Activated naive CD4-positive, alpha-beta T cell treated with anti-CD3 and anti-CD28 coated beads for 36 hours (primary cell): ENCODE measurements at regions not wholly inside any gene's neighbourhood (a gene's known extent, or its start where the extent isn't known, plus 50 kb on each side); places are given as distances from the start of the nearest gene placed in this dataset.

ENCODE experiments used
- CTCF ChIA-PET: fragments of 350-600 bp; sonication (Branson Sonifier 250); formaldehyde crosslinking; loops from one replicate; lab custom pipeline; 2021; ENCODE audit warnings: antibody characterized with exemption; lab: Charles Lee
- DNase-seq: peaks from one replicate; pipeline ENCODE4 v3.0.0-alpha.2; 2020
- H3K27ac Mint-ChIP-seq: one replicate; pipeline ENCODE4 v1.8.0; 2021; ENCODE audit warnings: mild to moderate bottlenecking, mixed read lengths
- H3K27me3 Mint-ChIP-seq: one replicate; pipeline ENCODE4 v1.8.0; 2021; ENCODE audit warnings: low read depth, mixed read lengths
- H3K36me3 Mint-ChIP-seq: one replicate; pipeline ENCODE4 v1.8.0; 2021; ENCODE audit warnings: low read depth, mixed read lengths
- H3K4me1 Mint-ChIP-seq: one replicate; pipeline ENCODE4 v1.8.0; 2021; ENCODE audit warnings: low read depth, mixed read lengths
- H3K4me3 Mint-ChIP-seq: one replicate; pipeline ENCODE4 v1.8.0; 2021; ENCODE audit warnings: mild to moderate bottlenecking, moderate library complexity, mixed read lengths
- H3K9me3 Mint-ChIP-seq: one replicate; pipeline ENCODE4 v1.8.0; 2021; ENCODE audit warnings: mixed read lengths
- intact Hi-C: fragments of 100-400 bp; cut with micrococcal nuclease; formaldehyde crosslinking; loops from one replicate; pipeline ENCODE4 v1.15.1; 2023

- H3K4me1 Mint-ChIP-seq, result peaks cover 9% of the 10 kb centered on the region
- H3K9me3 Mint-ChIP-seq, result no peaks in the 10 kb centered on the region
- H3K27me3 Mint-ChIP-seq, result peaks cover 22% of the 10 kb centered on the region
- H3K27ac Mint-ChIP-seq, result no peak overlapping the region
- CTCF ChIA-PET, result no interaction called here
- H3K4me3 Mint-ChIP-seq, result no peak overlapping the region
- intact Hi-C loops, result loop anchor here (5.0 kb wide), 1 partner anchor 327 kb away; the partner anchor contains the start of gene ENC1
- no peak for DNase-seq
- H3K36me3 Mint-ChIP-seq, result no peaks in the 10 kb centered on the region
These were observed 325.6 kb downstream of the ENC1 start for GRCh38 chr5:74314906-74315305.

- intact Hi-C loops, result no loop called here
- DNase-seq, result no peak
- H3K27me3 Mint-ChIP-seq, result peaks cover 22% of the 10 kb centered on the region
- CTCF ChIA-PET, result no interaction called here
- H3K27ac Mint-ChIP-seq, result no peak overlapping the region
- no peaks in the 10 kb centered on the region for H3K36me3 Mint-ChIP-seq
- no peaks in the 10 kb centered on the region for H3K9me3 Mint-ChIP-seq
- no peak overlapping the region for H3K4me3 Mint-ChIP-seq
- peaks cover 5% of the 10 kb centered on the region for H3K4me1 Mint-ChIP-seq
These were observed 326.6 kb downstream of the ENC1 start for GRCh38 chr5:74313896-74314295.

- CTCF ChIA-PET, result no interaction called here
- Mint-ChIP-seq H3K36me3 (no peaks in the 10 kb centered on the region), H3K27me3 (peaks cover 22% of the 10 kb centered on the region), H3K27ac (no peak overlapping the region), H3K9me3 (no peaks in the 10 kb centered on the region), H3K4me1 (peaks cover 2% of the 10 kb centered on the region), H3K4me3 (no peak overlapping the region)
- DNase-seq, result no peak
- intact Hi-C loops, result no loop called here
These were observed 327.8 kb downstream of the ENC1 start for GRCh38 chr5:74312746-74313145.

GRCh38 chr5:74311961-74312360 lies 328.6 kb downstream of the ENC1 start:
- Mint-ChIP-seq H3K4me1 (peaks cover 2% of the 10 kb centered on the region), H3K27ac (no peak overlapping the region), H3K4me3 (no peak overlapping the region), H3K9me3 (no peaks in the 10 kb centered on the region), H3K27me3 (peaks cover 22% of the 10 kb centered on the region), H3K36me3 (no peaks in the 10 kb centered on the region)
- intact Hi-C loops, result no loop called here
- no peak for DNase-seq
- CTCF ChIA-PET, result no interaction called here

- intact Hi-C loops, result no loop called here
- CTCF ChIA-PET, result no interaction called here
- H3K27ac Mint-ChIP-seq, result no peak overlapping the region
These were observed 329.3 kb downstream of the ENC1 start for GRCh38 chr5:74310997-74311930.

GRCh38 chr5:74310386-74310785 lies 330.1 kb downstream of the ENC1 start:
- Mint-ChIP-seq H3K4me1 (no peaks in the 10 kb centered on the region), H3K27ac (no peak overlapping the region), H3K27me3 (peaks cover 22% of the 10 kb centered on the region), H3K4me3 (no peak overlapping the region), H3K9me3 (no peaks in the 10 kb centered on the region), H3K36me3 (no peaks in the 10 kb centered on the region)
- DNase-seq, result no peak
- CTCF ChIA-PET, result interaction anchor here (0.8 kb wide), 1 partner anchor 44 kb away, joined by 3 read pairs; no protein-coding TSS in a partner anchor
- intact Hi-C loops, result no loop called here

More at GRCh38 chr5:74310997-74311930, 329.3 kb downstream of the ENC1 start:
- H3K27me3 Mint-ChIP-seq, result peaks cover 22% of the 10 kb centered on the region
- no peak overlapping the region for H3K4me3 Mint-ChIP-seq
- H3K4me1 Mint-ChIP-seq, result peaks cover 2% of the 10 kb centered on the region
- H3K36me3 Mint-ChIP-seq, result no peaks in the 10 kb centered on the region
- H3K9me3 Mint-ChIP-seq, result no peaks in the 10 kb centered on the region
- no peak for DNase-seq

- Mint-ChIP-seq H3K9me3 (no peaks in the 10 kb centered on the region), H3K27ac (no peak overlapping the region), H3K36me3 (no peaks in the 10 kb centered on the region), H3K4me1 (no peaks in the 10 kb centered on the region), H3K27me3 (peaks cover 13% of the 10 kb centered on the region), H3K4me3 (no peak overlapping the region)
- intact Hi-C loops, result no loop called here
- CTCF ChIA-PET, result interaction anchor here (1.1 kb wide), 1 partner anchor 12 kb away, joined by 3 read pairs; no protein-coding TSS in a partner anchor
- no peak for DNase-seq
These were observed 331.5 kb downstream of the ENC1 start for GRCh38 chr5:74309050-74309449.

- Mint-ChIP-seq H3K9me3 (no peaks in the 10 kb centered on the region), H3K36me3 (no peaks in the 10 kb centered on the region), H3K27ac (no peak overlapping the region), H3K27me3 (peaks cover 6% of the 10 kb centered on the region), H3K4me1 (no peaks in the 10 kb centered on the region), H3K4me3 (no peak overlapping the region)
- intact Hi-C loops, result no loop called here
- no peak for DNase-seq
- CTCF ChIA-PET, result interaction anchor here (0.6 kb wide), 1 partner anchor 12 kb away, joined by 3 read pairs; no protein-coding TSS in a partner anchor
These were observed 333.7 kb downstream of the ENC1 start for GRCh38 chr5:74306845-74307244.

GRCh38 chr5:74304536-74304935 lies 336.0 kb downstream of the ENC1 start:
- H3K27ac Mint-ChIP-seq, result no peak overlapping the region
- CTCF ChIA-PET, result no interaction called here
- H3K27me3 Mint-ChIP-seq, result peaks cover 7% of the 10 kb centered on the region
- DNase-seq, result no peak
- H3K4me3 Mint-ChIP-seq, result no peak overlapping the region
- H3K9me3 Mint-ChIP-seq, result no peaks in the 10 kb centered on the region
- no peaks in the 10 kb centered on the region for H3K36me3 Mint-ChIP-seq
- no peaks in the 10 kb centered on the region for H3K4me1 Mint-ChIP-seq
- intact Hi-C loops, result no loop called here

GRCh38 chr5:74303578-74303977 lies 336.9 kb downstream of the ENC1 start:
- Mint-ChIP-seq H3K4me3 (no peak overlapping the region), H3K36me3 (no peaks in the 10 kb centered on the region), H3K27ac (no peak overlapping the region), H3K9me3 (no peaks in the 10 kb centered on the region), H3K4me1 (no peaks in the 10 kb centered on the region), H3K27me3 (peaks cover 9% of the 10 kb centered on the region)
- no peak for DNase-seq
- intact Hi-C loops, result no loop called here
- CTCF ChIA-PET, result no interaction called here

- H3K27ac Mint-ChIP-seq, result no peak overlapping the region
- no peaks in the 10 kb centered on the region for H3K36me3 Mint-ChIP-seq
- intact Hi-C loops, result no loop called here
- no peak overlapping the region for H3K4me3 Mint-ChIP-seq
- no peak for DNase-seq
- H3K27me3 Mint-ChIP-seq, result peaks cover 13% of the 10 kb centered on the region
- CTCF ChIA-PET, result interaction anchor here (0.7 kb wide), 1 partner anchor 17 kb away, joined by 4 read pairs; no protein-coding TSS in a partner anchor
- no peaks in the 10 kb centered on the region for H3K4me1 Mint-ChIP-seq
- H3K9me3 Mint-ChIP-seq, result no peaks in the 10 kb centered on the region
These were observed 339.0 kb downstream of the ENC1 start for GRCh38 chr5:74301576-74301975.

- CTCF ChIA-PET, result interaction anchor here (0.7 kb wide), 1 partner anchor 16 kb away, joined by 4 read pairs; no protein-coding TSS in a partner anchor
- H3K4me3 Mint-ChIP-seq, result no peak overlapping the region
- intact Hi-C loops, result no loop called here
These were observed 339.6 kb downstream of the ENC1 start for GRCh38 chr5:74300808-74301389.

More at GRCh38 chr5:74300808-74301389, 339.6 kb downstream of the ENC1 start:
- no peak for DNase-seq
- Mint-ChIP-seq H3K36me3 (no peaks in the 10 kb centered on the region), H3K27ac (no peak overlapping the region), H3K4me1 (no peaks in the 10 kb centered on the region), H3K9me3 (no peaks in the 10 kb centered on the region), H3K27me3 (peaks cover 13% of the 10 kb centered on the region)
